Left colon (tissue), 2 donors: ENCODE measurements at regions not wholly inside any gene's neighbourhood (a gene's known extent, or its start where the extent isn't known, plus 50 kb on each side); places are given as distances from the start of the nearest gene placed in this dataset.

ENCODE experiments used
- ATAC-seq: fragments of 200-7000 bp; cut with Tn5 transposase; one replicate; pipeline ENCODE4 v1.9.1; 2020; ENCODE audit warnings: mild to moderate bottlenecking, moderate library complexity
- DNase-seq, 2 donors: peaks; one replicate each; pipeline ENCODE4 v3.0.0-alpha.2; 2020
- intact Hi-C, 2 donors: fragments of 100-400 bp; cut with DNase I in 1 of 2; cut with micrococcal nuclease in 1 of 2; formaldehyde crosslinking; loops; one replicate each; pipeline versions ENCODE4 v1.11.2 to v1.14.0; 2022; cut with DNase I, micrococcal nuclease
- donor health status: DM: no; HTN: no; CAD: no.
- donor health status: DM: yes; HTN: yes; CAD: no.

GRCh38 chr5:3349704-3350565 is 245.7 kb upstream of the IRX1 start:
- intact Hi-C loops: no loop called here
- no peak for ATAC-seq
- DNase-seq: no peak

- ATAC-seq (no peak), DNase-seq (no peak)
- intact Hi-C loops: no loop called here
These were observed 246.8 kb upstream of the IRX1 start for GRCh38 chr5:3348576-3349535.

DNA sequence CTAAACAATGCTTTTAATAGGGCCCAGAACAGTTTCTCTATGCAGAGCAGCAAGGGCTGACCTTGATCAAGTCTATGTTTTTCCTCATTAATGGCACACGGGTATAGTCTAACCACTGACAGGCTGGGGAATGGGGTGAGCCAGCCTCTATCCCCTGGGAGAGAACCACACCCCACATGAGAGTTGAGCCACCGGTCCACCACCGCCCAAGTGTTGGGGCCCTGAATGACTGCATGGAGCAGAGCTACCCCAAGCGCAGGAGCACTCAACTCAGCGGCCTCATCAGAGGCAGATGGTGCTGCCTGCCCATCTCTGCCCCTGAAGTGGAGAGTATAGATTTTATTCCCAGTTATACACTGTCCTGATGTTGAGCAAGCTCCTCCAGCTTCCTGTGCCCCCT is 247.9 kb upstream of the IRX1 start:
- DNase-seq: no peak
- ATAC-seq: no peak
- intact Hi-C loops: no loop called here

DNA sequence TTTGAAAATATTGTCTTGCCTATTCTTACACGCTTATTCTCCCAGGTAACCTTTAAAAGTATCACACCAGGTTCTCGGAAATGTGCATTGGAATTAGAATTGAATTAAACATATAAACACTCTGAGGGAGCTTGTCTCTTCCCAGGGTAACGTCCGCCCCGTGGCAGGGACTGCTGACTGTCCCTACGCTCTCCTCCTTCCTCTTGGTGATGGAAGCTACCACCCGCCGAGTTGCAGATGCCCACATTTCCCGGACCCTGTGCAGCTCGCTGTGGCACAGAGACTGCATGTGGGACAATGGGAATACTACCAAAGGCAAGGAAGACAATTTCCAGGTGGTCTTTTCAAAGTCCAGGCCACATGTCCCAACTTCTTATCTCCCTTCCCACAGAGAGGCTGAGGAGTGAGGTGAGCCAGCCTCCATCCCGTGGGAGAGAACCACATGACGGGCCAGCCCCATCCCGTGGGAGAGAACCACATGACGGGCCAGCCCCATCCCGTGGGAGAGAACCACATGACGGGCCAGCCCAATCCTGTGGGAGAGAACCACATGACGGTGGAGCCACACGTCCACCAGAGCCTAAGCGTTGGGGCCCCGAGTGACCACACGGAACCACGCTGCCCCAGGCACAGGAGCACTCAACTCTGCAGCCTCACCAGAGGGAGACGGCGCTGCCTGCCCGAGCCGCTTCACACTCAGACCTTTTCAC is 249.4 kb upstream of the IRX1 start:
- intact Hi-C loops: no loop called here
- ATAC-seq (no peak), DNase-seq (no peak)

DNA sequence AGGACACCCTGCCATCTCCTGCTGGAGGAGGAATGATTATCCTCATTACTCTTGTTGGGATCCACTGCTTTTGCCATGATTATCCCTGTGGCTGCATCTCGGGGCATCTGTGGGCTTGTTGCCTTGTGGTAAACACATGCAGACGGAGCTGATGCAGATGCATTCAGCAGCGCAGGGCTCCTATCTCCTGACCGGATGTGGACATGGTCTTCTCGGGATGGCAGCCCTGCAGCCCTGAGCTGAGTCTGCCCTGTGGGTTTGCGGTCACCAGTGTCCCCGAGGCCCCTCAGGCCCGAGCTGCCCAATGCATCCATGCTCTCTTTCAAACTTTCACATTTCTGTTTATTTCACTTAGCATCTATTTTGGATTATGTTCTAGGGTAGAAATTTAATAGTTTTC is 250.4 kb upstream of the IRX1 start:
- no peak for ATAC-seq
- intact Hi-C loops: no loop called here
- DNase-seq: no peak

DNA sequence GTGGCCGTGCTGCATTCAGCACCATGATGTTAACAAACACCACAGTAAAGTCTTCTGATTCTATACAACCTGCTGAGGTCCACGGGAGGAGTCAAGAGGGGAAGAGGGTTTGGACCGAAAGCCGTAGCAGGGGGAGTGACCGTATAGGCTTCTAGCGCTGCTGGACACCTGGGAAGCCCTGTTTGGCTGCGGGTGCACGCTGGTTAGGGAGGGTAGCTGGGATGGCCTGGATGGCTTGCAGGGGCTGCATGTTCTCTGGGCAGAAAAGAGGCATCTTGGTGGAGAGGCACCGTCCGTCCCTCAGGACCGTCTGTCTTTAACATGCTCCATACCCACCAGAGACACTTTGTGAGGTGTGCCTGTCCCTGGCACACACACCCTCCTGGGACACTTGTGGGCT is 251.0 kb upstream of the IRX1 start:
- no peak for ATAC-seq
- DNase-seq: no peak
- intact Hi-C loops: no loop called here

DNA sequence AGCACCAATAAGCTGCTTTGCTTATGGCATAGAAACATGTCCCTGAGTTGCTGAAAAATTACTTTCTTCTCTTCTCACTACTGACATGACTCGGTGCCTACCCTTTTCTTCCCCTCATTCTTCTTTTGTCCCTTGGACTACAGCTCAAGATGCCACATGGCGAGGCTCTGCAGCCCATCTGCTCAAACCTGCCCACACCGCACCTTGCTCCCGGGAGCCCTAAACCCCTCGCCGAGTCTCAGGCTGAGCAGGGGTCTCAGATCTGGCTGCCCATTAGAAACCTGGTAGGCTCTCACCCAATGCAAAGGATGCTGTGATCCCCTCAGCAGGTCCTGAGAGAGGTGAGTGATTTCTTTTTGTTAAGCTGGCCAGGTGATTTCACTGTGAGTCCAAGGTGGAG is 251.7 kb upstream of the IRX1 start:
- intact Hi-C loops: no loop called here
- no peak for DNase-seq

GRCh38 chr5:3343211-3343610 is 252.4 kb upstream of the IRX1 start:
- no peak for ATAC-seq
- intact Hi-C loops: no loop called here
- no peak for DNase-seq

More for the DNA sequence above, 251.7 kb upstream of the IRX1 start:
- ATAC-seq: no peak

GRCh38 chr5:3342271-3343100 is 253.1 kb upstream of the IRX1 start:
- ATAC-seq (no peak), DNase-seq (no peak)
- intact Hi-C loops: no loop called here

DNA sequence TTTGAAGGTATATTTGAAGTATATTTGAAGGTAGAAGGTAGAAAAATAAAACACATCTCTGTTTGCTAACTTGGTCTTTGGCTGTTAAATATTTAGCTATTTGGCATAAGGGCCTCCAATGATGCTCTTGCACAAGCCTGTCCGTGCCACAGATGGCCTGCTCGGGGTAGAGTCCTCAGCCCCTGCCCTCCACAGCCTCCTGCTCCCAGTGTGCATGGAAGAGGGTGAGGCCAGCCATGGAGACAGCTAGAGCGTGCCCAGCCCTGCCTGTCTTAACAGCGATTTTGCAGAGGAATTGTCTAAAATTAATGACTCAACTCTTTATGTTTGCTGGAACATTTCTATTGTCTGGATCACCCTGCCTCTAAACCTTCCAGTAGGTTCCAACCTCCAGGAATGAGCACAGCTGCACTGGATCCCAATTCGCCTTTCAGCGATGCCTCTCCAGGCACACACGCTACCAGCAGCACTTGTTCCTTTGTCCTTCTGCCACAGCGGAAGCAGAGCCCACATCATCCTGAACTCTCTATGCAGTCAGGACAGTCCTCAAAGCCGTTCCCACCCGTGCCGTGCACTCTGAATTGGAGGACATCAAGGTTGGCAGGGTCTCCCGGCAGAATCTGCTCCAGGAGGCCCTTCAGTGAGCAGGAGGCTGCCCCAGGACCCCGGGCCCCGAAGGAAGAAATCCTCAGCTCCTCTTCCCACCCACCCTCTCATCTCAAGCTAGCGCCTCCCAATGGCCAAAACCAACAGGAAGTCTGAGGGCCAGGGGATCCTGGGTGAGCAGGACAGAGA is 254.0 kb upstream of the IRX1 start:
- ATAC-seq (no peak), DNase-seq (no peak)
- intact Hi-C loops: no loop called here

GRCh38 chr5:3340471-3340870 is 255.2 kb upstream of the IRX1 start:
- intact Hi-C loops: no loop called here
- DNase-seq (no peak), ATAC-seq (no peak)

GRCh38 chr5:3339798-3340115 is 255.9 kb upstream of the IRX1 start:
- ATAC-seq: no peak
- DNase-seq: no peak
- intact Hi-C loops: no loop called here

DNA sequence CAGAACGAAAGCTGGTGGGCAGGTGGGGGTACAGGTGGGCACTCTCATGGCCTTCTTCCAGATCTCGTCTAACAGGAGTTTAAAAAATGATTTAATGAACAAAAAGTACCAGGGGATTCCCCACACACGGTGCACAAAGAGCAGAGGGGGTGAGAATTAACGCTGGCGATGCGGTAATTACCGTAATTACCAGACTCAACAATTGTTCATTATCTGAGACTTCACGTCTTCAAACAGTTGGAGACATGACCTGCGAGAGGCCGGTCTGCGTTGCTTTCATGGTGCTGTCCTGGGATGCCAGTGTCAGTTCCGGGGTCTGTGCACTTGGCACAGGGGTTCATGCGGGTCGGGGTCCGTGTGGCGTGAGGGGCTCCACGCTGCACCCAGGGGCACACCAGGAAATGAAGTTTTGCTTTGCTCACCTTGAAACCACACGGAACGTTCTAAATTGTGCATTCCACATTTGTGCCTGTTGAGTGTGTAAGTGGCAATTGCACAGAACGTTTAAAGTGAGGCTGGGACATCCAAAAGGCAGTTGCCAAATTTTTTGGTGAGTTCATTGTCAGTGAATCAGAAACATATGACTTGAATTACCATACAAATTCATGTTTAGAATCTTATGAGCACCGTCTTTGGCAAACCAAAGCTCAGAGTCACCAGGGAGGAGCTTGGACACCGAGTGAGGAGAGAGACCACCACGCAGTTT is 256.4 kb upstream of the IRX1 start:
- DNase-seq (no peak), ATAC-seq (no peak)
- intact Hi-C loops: no loop called here

DNA sequence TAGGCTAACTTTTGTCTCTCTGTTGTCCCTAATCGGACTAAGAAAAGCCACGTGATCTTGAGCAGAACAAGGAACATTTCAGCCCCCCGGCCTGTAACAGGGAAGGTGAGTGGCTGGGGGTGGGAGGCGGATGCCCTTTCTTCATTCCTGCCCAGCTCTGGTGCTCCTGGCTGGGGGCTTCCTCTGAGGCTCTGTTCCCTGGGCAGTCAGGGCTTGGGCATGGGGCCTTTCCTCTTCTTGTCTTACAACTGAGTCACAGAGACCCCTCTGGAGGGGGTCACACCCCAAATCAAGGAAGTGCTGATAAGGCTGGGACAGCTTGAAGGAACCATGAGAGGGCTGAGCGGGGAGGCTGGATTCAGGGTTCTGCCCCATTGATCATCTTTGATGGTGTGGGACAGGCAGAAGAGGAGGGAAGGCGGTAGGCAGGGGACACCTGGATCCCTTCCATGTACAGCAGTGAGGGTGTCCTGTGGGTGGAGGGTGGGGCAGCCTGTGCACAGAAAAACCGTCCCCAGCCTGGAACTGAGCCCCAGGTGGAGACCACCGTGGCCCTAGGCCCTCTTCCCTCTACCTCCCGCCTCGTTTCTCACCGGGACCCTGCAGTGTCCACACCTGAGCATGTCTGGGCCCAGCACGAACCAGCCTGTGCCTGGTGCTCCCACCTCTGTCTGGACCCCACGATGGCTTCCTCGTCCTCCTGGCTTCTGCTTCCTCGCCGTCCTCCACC is 257.7 kb upstream of the IRX1 start:
- ATAC-seq: no peak
- no peak for DNase-seq
- intact Hi-C loops: no loop called here

DNA sequence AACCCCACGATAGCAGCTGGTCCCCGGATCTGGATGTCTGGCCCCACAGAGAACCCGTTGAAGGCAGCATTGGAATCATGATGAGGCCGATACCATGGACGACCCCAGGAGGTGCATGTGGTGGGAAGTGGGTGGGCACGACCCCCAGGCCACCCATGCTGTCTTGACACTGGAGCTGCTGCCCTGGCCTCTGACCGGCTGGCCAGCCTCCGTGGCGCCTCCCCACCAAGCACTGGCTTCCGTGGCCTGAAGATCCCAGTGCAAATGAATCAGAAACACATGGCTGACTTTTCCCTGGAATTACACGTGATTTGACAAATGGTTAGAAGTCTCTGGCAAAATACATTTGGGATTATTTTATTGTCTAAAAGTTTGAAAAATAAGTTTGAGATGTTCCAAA is 259.0 kb upstream of the IRX1 start:
- intact Hi-C loops: no loop called here
- no peak for ATAC-seq
- no peak for DNase-seq

DNA sequence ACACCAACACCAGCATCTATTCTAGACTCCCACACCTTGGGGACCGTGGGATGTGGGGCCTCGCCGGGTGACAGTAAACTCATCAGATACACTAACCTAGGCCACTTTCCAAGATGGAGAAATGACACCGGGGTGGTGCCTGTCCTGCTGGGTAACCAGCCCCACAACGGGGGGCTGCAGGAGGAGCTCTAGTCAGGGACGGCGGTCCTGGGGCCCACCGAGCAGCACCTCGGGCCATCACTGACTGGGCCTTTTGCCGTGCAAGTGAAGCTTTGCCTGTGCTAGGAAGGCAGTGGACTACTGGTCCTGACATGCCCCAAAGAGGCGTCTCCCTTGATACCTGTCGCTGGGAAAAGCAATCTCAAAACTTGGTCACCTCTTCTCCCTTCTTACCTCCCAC is 260.3 kb upstream of the IRX1 start:
- intact Hi-C loops: no loop called here
- DNase-seq (no peak), ATAC-seq (no peak)

DNA sequence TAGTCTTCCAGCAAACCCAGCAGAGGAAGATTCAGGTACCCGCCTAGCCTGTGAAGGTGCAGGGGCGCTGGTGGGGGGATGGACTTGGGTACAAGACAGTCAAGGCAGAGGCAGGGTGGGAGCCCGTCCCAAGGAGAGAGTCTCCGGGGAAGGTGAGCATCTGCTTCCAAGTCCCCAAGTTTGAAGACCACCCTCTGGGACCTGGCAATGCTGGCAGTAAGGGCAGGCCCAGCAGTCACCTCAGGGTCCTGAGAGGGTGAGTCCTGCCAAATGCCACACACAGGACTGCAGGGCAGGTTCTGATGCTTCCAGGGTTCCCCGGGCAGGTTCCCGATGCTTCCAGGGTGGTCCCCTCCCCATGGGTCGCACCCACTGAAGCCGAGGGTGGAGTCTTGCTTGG is 261.8 kb upstream of the IRX1 start:
- ATAC-seq: no peak
- DNase-seq: no peak
- intact Hi-C loops: no loop called here
